ENCODE measurements at regions not wholly inside any gene's neighbourhood (a gene's known extent, or its start where the extent isn't known, plus 50 kb on each side); places are given as distances from the start of the nearest gene placed in this dataset.

- POLR2A ChIA-PET (ENCODE audit: unreplicated experiment): no interaction called here
- CTCF ChIA-PET: interaction anchor here (0.7 kb wide), 1 partner anchor 12 kb away, joined by 3 read pairs; no protein-coding TSS in a partner anchor
- Histone ChIP-seq H3K4me1 (ENCODE audit: control insufficient read depth, insufficient read depth, low read length) (no peaks in the 10 kb centered on the region), H4K5ac (ENCODE audit: low read depth, low read length) (no peak overlapping the region), H3K23ac (ENCODE audit: low read depth, low read length) (no peak overlapping the region), H3K36me3 (ENCODE audit: control insufficient read depth, insufficient read depth, low read length) (no peaks in the 10 kb centered on the region), H3K9me1 (ENCODE audit: insufficient read depth, low read length) (no peaks in the 10 kb centered on the region), H2AK9ac (replicated peaks; ENCODE audit: low read depth, low read length, poor library complexity) (no peak overlapping the region), H3K9ac (ENCODE audit: low read depth, low read length) (no peak overlapping the region), H3K27ac (ENCODE audit: insufficient read depth, low read length) (no peak overlapping the region), H4K20me1 (ENCODE audit: insufficient read depth, low read length) (no peaks in the 10 kb centered on the region), H2BK120ac (ENCODE audit: low read depth, low read length) (no peak overlapping the region), H2BK20ac (ENCODE audit: low read depth, low read length) (no peak overlapping the region), H3K79me1 (ENCODE audit: low read depth in 1 of 2, low read length in 2 of 2) (no peaks in the 10 kb centered on the region), H2BK15ac (ENCODE audit: low read depth, low read length) (no peak overlapping the region), H2AK5ac (ENCODE audit: low read depth, low read length) (no peak overlapping the region), H3K4me2 (ENCODE audit: low read depth, low read length) (no peak overlapping the region), H4K8ac (ENCODE audit: low read depth in 2 of 2, low read length in 2 of 2) (no peak overlapping the region), H3K4me3 (ENCODE audit: insufficient read depth, low read depth, low read length) (no peak overlapping the region), H2BK5ac (ENCODE audit: low read depth, low read length, poor library complexity, severe bottlenecking) (no peak overlapping the region), H3K18ac (ENCODE audit: low read depth, low read length) (no peak overlapping the region), H3K14ac (replicated peaks; ENCODE audit: low read depth, low read length) (no peak overlapping the region), H4K91ac (ENCODE audit: insufficient read depth, low read depth, low read length) (no peak overlapping the region), H2AFZ (replicated peaks; ENCODE audit: low read length, poor library complexity) (no peak overlapping the region), H3K4ac (ENCODE audit: low read depth, low read length) (no peak overlapping the region), H3K56ac (ENCODE audit: extremely low read depth, insufficient read depth, low read length) (no peak overlapping the region), H3K27me3 (ENCODE audit: control insufficient read depth, insufficient read depth, low read length) (peaks cover 4% of the 10 kb centered on the region), H3K9me3 (ENCODE audit: control insufficient read depth, insufficient read depth, low read length) (no peaks in the 10 kb centered on the region)
- ATAC-seq (ENCODE audit: low read depth) (no peak), DNase-seq (no peak)
- intact Hi-C loops (cut with micrococcal nuclease) (no loop called here), dilution Hi-C loops (cut with HindIII; ENCODE audit: low sequenced_read_pairs, unreplicated experiment) (no loop called here), in situ Hi-C loops (cut with MboI; ENCODE audit: low sequenced_read_pairs) (no loop called here)
- WGBS, 2 experiments (ENCODE audit: extremely low coverage in 2 of 2, insufficient read length in 1 of 2): no CpG with 5 or more reads among the region's 1 CpG
- TF ChIP-seq NFE2L2 (IDR thresholded peaks at IDR 0.05; ENCODE audit: low read depth, low read length) (no peak), USF2 (IDR thresholded peaks at IDR 0.05; ENCODE audit: low read depth, low read length) (no peak), CEBPB (IDR thresholded peaks at IDR 0.05; ENCODE audit: low read depth, low read length) (no peak), POLR2A (IDR thresholded peaks at IDR 0.05; ENCODE audit: low read depth, low read length) (no peak), RAD21 (IDR thresholded peaks at IDR 0.05; ENCODE audit: low read length) (no peak), MXI1 (IDR thresholded peaks at IDR 0.05; ENCODE audit: borderline replicate concordance, low read depth, low read length) (no peak), MAFK (IDR thresholded peaks at IDR 0.05; ENCODE audit: low read depth, low read length) (no peak), CHD1 (IDR thresholded peaks at IDR 0.05; ENCODE audit: low read depth, low read length) (no peak), RCOR1 (IDR thresholded peaks at IDR 0.05; ENCODE audit: insufficient replicate concordance, low read length) (no peak), ELK1 (IDR thresholded peaks at IDR 0.05; ENCODE audit: borderline replicate concordance, low read depth, low read length) (no peak), CTCF (conservative IDR thresholded peaks at IDR 0.05; ENCODE audit: low read depth, low read length) (no peak), BHLHE40 (IDR thresholded peaks at IDR 0.05; ENCODE audit: low read depth, low read length) (no peak), MAZ (IDR thresholded peaks at IDR 0.05; ENCODE audit: borderline replicate concordance, low read depth, low read length) (no peak), SMC3 (IDR thresholded peaks at IDR 0.05; ENCODE audit: low read depth, low read length) (no peak), RFX5 (IDR thresholded peaks at IDR 0.05; ENCODE audit: low read depth, low read length) (no peak), FOS (IDR thresholded peaks at IDR 0.05; ENCODE audit: low read depth, low read length) (no peak)
- BruUV-seq (replicated peaks): no TSS peak
These were observed 178.8 kb upstream of the BTBD3 start for GRCh38 chr20:11738852-11739251.
